NCI-H524 (cell line): ENCODE measurements at regions not wholly inside any gene's neighbourhood (a gene's known extent, or its start where the extent isn't known, plus 50 kb on each side); places are given as distances from the start of the nearest gene placed in this dataset.

ENCODE experiments used
- DNase-seq, 2 experiments: peaks; one replicate each; lab custom pipeline; 2025; lab: John Stamatoyannopoulos, UW

DNA sequence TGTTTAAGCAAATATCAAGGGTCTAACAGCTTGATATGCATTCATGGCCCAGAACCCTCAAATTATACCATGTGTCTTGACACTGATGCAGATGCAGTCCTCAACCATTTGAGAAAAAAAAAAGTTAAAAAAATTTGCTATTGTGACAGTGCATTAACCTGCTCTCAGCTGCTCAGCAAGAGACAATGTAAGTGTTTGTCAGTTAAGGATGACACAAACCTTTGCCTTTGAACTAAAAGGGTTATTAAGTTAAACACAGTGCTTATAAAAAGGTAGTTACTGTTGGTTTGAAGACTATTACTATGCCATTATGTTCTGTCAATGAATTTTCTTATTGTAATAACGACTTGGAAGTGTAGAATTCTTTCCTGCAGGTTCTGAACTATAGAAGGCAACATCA, 655.6 kb upstream of the NEGR1 start:
- no peak for DNase-seq

- DNase-seq: no peak
Observed at GRCh38 chr1:72936942-72937341, 654.6 kb upstream of the NEGR1 start.

- DNase-seq: no peak
Observed at GRCh38 chr1:72936151-72936740, 653.9 kb upstream of the NEGR1 start.

- DNase-seq: no peak
Observed at GRCh38 chr1:72932025-72932424, 649.7 kb upstream of the NEGR1 start.

GRCh38 chr1:72930528-72930927, 648.2 kb upstream of the NEGR1 start:
- DNase-seq: no peak

DNA sequence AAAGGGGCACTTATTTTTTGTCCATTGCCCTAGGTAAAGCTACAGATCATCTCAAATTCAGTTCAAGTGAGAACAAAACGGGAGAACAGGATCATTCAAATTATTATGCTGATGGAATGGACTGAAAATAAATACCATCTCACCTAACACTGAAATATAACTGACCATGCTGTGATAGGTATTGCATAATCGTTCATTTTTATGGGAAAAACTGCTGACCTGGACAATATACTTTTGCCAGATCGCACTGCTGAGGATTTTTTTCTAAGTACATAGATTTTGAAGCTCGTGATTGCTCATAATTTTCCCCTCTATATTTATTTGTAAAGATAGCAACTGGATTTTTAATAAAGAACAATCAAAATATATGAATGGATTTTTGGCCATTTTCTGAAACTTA, 636.6 kb upstream of the NEGR1 start:
- no peak for DNase-seq

GRCh38 chr1:72917920-72918319, 635.6 kb upstream of the NEGR1 start:
- no peak for DNase-seq

- no peak for DNase-seq
Observed at GRCh38 chr1:72915581-72915980, 633.2 kb upstream of the NEGR1 start.

GRCh38 chr1:72911656-72912055, 629.3 kb upstream of the NEGR1 start:
- no peak for DNase-seq

GRCh38 chr1:72896256-72896655, 613.9 kb upstream of the NEGR1 start:
- no peak for DNase-seq

- DNase-seq: no peak
Observed at GRCh38 chr1:72892461-72892860, 610.1 kb upstream of the NEGR1 start.

DNA sequence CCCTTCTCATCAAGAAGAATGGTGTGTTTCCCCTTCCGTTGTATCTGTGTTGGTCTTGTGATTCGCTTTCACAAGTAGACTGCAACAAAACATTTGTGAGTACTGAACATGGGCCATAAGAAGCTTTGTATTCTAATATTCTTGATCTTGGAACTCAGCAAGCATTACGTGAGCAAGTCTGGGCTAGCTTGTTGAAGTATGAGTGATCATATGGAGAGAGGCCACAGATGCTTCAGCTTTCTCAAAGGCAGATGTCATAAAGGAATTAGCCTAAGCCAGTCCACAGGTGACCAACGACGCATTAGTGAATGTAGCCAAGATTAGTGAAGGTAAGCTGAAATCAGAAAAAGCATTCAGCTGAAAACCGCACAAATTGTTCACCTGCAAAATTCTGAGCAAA, 609.6 kb upstream of the NEGR1 start:
- peak; percentile 60 to 91 for DNase-seq

GRCh38 chr1:72885841-72886240, 603.5 kb upstream of the NEGR1 start:
- DNase-seq: no peak

- no peak for DNase-seq
Observed at GRCh38 chr1:72885017-72885416, 602.7 kb upstream of the NEGR1 start.

- DNase-seq: no peak
Observed at GRCh38 chr1:72869873-72870272, 587.5 kb upstream of the NEGR1 start.

DNA sequence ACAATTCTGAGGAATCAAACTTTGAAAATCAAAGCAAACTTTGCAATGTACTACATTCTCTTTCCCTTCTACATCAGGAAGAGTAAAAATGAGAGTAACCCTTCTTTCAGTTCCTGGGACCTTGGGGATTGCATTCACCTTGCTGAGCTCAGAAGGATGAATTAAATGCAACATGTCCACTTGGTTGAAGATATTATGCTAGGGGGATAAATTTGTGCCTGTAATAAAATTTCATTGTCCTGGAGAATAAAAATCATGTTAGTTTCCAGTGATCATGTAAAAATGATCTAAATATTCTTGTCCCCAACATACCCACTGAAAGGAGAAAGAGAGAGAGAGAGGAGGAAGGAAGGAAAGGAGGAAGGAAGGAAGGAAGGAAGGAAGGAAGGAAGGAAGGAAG, 587.1 kb upstream of the NEGR1 start:
- no peak for DNase-seq

GRCh38 chr1:72851597-72851996, 569.3 kb upstream of the NEGR1 start:
- DNase-seq: peak; percentile 57 to 83

- DNase-seq: no peak
Observed at GRCh38 chr1:72848997-72849396, 566.7 kb upstream of the NEGR1 start.

- DNase-seq: no peak
Observed at GRCh38 chr1:72847651-72848050, 565.3 kb upstream of the NEGR1 start.

- DNase-seq: no peak
Observed at GRCh38 chr1:72846476-72847278, 564.3 kb upstream of the NEGR1 start.

DNA sequence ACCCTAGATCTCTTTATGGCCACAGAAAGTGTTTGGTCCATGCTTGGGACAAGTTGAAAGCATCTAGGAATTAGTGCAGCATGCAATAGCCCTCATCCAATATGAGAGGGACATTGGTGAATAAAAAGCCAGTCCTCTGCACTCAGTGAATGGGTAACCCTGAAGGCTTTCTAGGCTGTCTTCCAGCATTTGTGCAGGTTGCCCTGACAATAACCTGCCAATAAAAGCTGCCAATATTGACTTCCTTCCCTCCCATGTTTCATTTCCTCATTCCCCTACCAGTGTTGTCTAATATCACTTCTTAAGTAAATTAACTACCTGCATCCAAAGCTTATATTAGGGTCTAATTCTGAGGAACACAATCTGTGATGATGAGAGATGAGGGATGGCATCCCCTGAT, 563.6 kb upstream of the NEGR1 start:
- DNase-seq: no peak

- peak in 1 of 2 experiments; percentile 27 for DNase-seq
Observed at GRCh38 chr1:72845381-72845780, 563.0 kb upstream of the NEGR1 start.

DNA sequence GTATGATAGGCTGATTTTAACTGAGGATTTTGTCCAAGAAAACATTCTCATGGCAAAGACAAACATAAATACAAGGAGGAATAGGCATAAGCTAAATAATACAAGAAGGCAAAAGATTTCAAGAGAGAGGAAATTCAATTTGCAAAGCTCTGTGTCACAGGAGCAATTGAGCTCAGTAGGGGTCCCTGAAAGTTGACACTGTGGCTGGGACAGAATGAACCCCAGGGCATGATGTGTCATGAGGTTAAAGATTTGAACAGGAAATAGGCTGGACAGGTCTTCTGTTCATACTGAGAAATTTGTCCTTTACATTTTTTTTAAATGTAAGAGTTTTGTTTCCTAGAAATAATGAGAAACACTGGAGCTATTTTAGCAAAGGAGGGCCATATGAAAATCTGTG, 555.4 kb upstream of the NEGR1 start:
- no peak for DNase-seq
